HG02973 (cell line): ENCODE measurements at regions not wholly inside any gene's neighbourhood (a gene's known extent, or its start where the extent isn't known, plus 50 kb on each side); places are given as distances from the start of the nearest gene placed in this dataset.
"Not testable (repeated sequence)": the region's sequence is repeated elsewhere in the genome, so short reads cannot be mapped to it uniquely, and the experiment has no call there.

Source experiments
- ATAC-seq: cut with Tn5 transposase; IDR thresholded peaks from one replicate; pipeline ENCODE4 v1.9.1; 2021; ENCODE audit warnings: moderate library complexity; ENCODE audit not compliant: unreplicated experiment

GRCh38 chr5:125950012-125950615 lies 473.1 kb upstream of the GRAMD2B start:
- ATAC-seq: no peak

- peak; percentile 100 for ATAC-seq
These were observed 462.1 kb upstream of the GRAMD2B start for GRCh38 chr5:125961150-125961549.

- ATAC-seq: no peak
These were observed 457.6 kb upstream of the GRAMD2B start for GRCh38 chr5:125965577-125965976.

GRCh38 chr5:125967576-125967975 lies 455.6 kb upstream of the GRAMD2B start:
- no peak for ATAC-seq

- no peak for ATAC-seq
These were observed 454.0 kb upstream of the GRAMD2B start for GRCh38 chr5:125969011-125969813.

GRCh38 chr5:125969814-125970171 lies 453.4 kb upstream of the GRAMD2B start:
- no peak for ATAC-seq

- ATAC-seq: no peak
These were observed 452.4 kb upstream of the GRAMD2B start for GRCh38 chr5:125970631-125971307.

GRCh38 chr5:125972706-125973105 lies 450.5 kb upstream of the GRAMD2B start:
- ATAC-seq: no peak

- no peak for ATAC-seq
These were observed 448.5 kb upstream of the GRAMD2B start for GRCh38 chr5:125974679-125975078.

- no peak for ATAC-seq
These were observed 446.7 kb upstream of the GRAMD2B start for GRCh38 chr5:125976421-125977000.

GRCh38 chr5:125978015-125978414 lies 445.2 kb upstream of the GRAMD2B start:
- ATAC-seq: no peak

- ATAC-seq: no peak
These were observed 443.6 kb upstream of the GRAMD2B start for GRCh38 chr5:125979636-125980035.

GRCh38 chr5:125981016-125981415 lies 442.2 kb upstream of the GRAMD2B start:
- no peak for ATAC-seq

GRCh38 chr5:125987677-125988255 lies 435.4 kb upstream of the GRAMD2B start:
- no peak for ATAC-seq

GRCh38 chr5:125992050-125992449 lies 431.2 kb upstream of the GRAMD2B start:
- no peak for ATAC-seq

GRCh38 chr5:125999271-126000030 lies 423.8 kb upstream of the GRAMD2B start:
- ATAC-seq: not testable (repeated sequence)

- ATAC-seq: no peak
These were observed 422.7 kb upstream of the GRAMD2B start for GRCh38 chr5:126000507-126000906.

- no peak for ATAC-seq
These were observed 420.8 kb upstream of the GRAMD2B start for GRCh38 chr5:126002222-126002897.

GRCh38 chr5:126003309-126003708 lies 419.9 kb upstream of the GRAMD2B start:
- no peak for ATAC-seq

GRCh38 chr5:126004636-126005035 lies 418.6 kb upstream of the GRAMD2B start:
- ATAC-seq: no peak
